GM12878 (cell line): ENCODE measurements at regions not wholly inside any gene's neighbourhood (a gene's known extent, or its start where the extent isn't known, plus 50 kb on each side); places are given as distances from the start of the nearest gene placed in this dataset.

ENCODE experiments used
- ATAC-seq: fragments of 200-7000 bp; cut with Tn5 transposase; 3 replicates; pipeline ENCODE4 v1.9.1; 2020; ENCODE audit warnings: mild to moderate bottlenecking, moderate library complexity
- BruUV-seq: library from RNA; stranded (reverse); fragments of 400-500 nt; replicated peaks from 2 replicates; lab custom pipeline; 2021; lab: Mats Ljungman, UMichigan
- CTCF ChIA-PET: fragments of 300-600 bp; sonication (Branson Sonifier 250); formaldehyde crosslinking; extraction: SDS; loops from one replicate; lab custom pipeline; 2021; ENCODE audit warnings: inconsistent platforms; lab: Yijun Ruan, JAX
- POLR2A ChIA-PET: fragments of 350-600 bp; formaldehyde crosslinking; extraction: SDS; loops from one replicate; lab custom pipeline; 2021; ENCODE audit warnings: inconsistent platforms; lab: Charles Lee
- RAD21 ChIA-PET: fragments of 300-600 bp; sonication (Branson Sonifier 250); formaldehyde crosslinking; loops from one replicate; lab custom pipeline; 2023; ENCODE audit warnings: antibody characterized with exemption; ENCODE audit not compliant: unreplicated experiment; lab: Charles Lee
- SMC1A ChIA-PET: fragments of 300-600 bp; sonication (Branson Sonifier 250); formaldehyde crosslinking; loops from one replicate; lab custom pipeline; 2023; ENCODE audit not compliant: unreplicated experiment, uncharacterized antibody; lab: Charles Lee
- DNase-seq: peaks from one replicate; pipeline ENCODE4 v3.0.0-alpha.2; 2011; ENCODE audit warnings: low read depth, low spot score
- FAIRE-seq: peaks from 3 replicates; lab custom pipeline; 2011; peaks lifted over from hg19 to GRCh38; lab: Jason Lieb, UNC
- H2AFZ ChIP-seq: 2 replicates; pipeline ENCODE4 v1.6.0; 2011; ENCODE audit warnings: low read depth, low read length, control low read depth; ENCODE audit not compliant: control insufficient read depth
- H3K27ac ChIP-seq: 2 replicates; pipeline ENCODE4 v1.5.1; 2011; ENCODE audit warnings: control low read depth; ENCODE audit not compliant: control insufficient read depth, insufficient read depth
- H3K27me3 ChIP-seq, 2 experiments: replicated peaks in 1 of 2; 2 replicates each; pipeline versions ENCODE4 v1.6.0 to v1.6.1; 2011; ENCODE audit warnings: low read length in 1 of 2; ENCODE audit not compliant: control insufficient read depth in 2 of 2, insufficient read depth in 2 of 2
- H3K36me3 ChIP-seq, 2 experiments: 2 replicates each; pipeline ENCODE4 v1.5.1; 2011; ENCODE audit warnings: low read length in 1 of 2; ENCODE audit not compliant: control insufficient read depth in 2 of 2, insufficient read depth in 2 of 2
- H3K4me1 ChIP-seq: 2 replicates; pipeline ENCODE4 v1.6.1; 2011; ENCODE audit warnings: mild to moderate bottlenecking, low read length, moderate library complexity, mixed read lengths; ENCODE audit not compliant: control insufficient read depth, insufficient read depth
- H3K4me2 ChIP-seq: 2 replicates; pipeline ENCODE4 v1.6.0; 2011; ENCODE audit warnings: control low read depth; ENCODE audit not compliant: control insufficient read depth, insufficient read depth
- H3K4me3 ChIP-seq: fragments of 200-600 bp; sonication (generic); 2 replicates; pipeline ENCODE4 v1.5.1; 2016
- H3K79me2 ChIP-seq: 2 replicates; pipeline ENCODE4 v1.6.0; 2011; ENCODE audit warnings: low read length; ENCODE audit not compliant: control insufficient read depth, insufficient read depth
- H3K9ac ChIP-seq: 2 replicates; pipeline ENCODE4 v1.8.0; 2011; ENCODE audit warnings: low read length, control low read depth, mixed read lengths; ENCODE audit not compliant: control insufficient read depth, insufficient read depth
- H3K9me3 ChIP-seq: replicated peaks from 3 replicates; pipeline ENCODE4 v1.5.1; 2011; ENCODE audit warnings: mild to moderate bottlenecking, low read length; ENCODE audit not compliant: control insufficient read depth, insufficient read depth
- H4K20me1 ChIP-seq: 2 replicates; pipeline ENCODE4 v1.6.0; 2011; ENCODE audit not compliant: control insufficient read depth, insufficient read depth
- FOS ChIP-seq: IDR thresholded peaks from 3 replicates; pipeline ENCODE4 v1.6.1; 2011; ENCODE audit warnings: borderline replicate concordance; ENCODE audit not compliant: insufficient read length; ENCODE audit errors: extremely low read depth
- HSF1 ChIP-seq: fragments of 150-350 bp; IDR thresholded peaks from 2 replicates; pipeline ENCODE4 v1.6.1; 2014; ENCODE audit warnings: mild to moderate bottlenecking, low read depth, low read length
- NR2F1 ChIP-seq: fragments of 450-650 bp; conservative IDR thresholded peaks from 2 replicates; pipeline ENCODE4 v1.6.1; 2017; ENCODE audit warnings: mild to moderate bottlenecking
- RB1 ChIP-seq: fragments of 450-650 bp; formaldehyde crosslinking; IDR thresholded peaks from 2 replicates; pipeline ENCODE4 v1.6.1; 2017; ENCODE audit warnings: mild to moderate bottlenecking, borderline replicate concordance
- SPI1 ChIP-seq: IDR thresholded peaks from 2 replicates; pipeline ENCODE4 v1.6.1; 2011; ENCODE audit warnings: low read depth, mild to moderate bottlenecking, low read length, moderate library complexity, borderline replicate concordance; ENCODE audit not compliant: insufficient read depth
- WGBS: methylation state at CpG from one replicate; pipeline ENCODE4 v1.1.6; 2016; ENCODE audit warnings: low lambda C conversion rate; ENCODE audit not compliant: insufficient replicate concordance, insufficient coverage; ENCODE audit errors: missing lambda C conversion rate; 5-methylcytosine and 5-hydroxymethylcytosine counted together
- in situ Hi-C: fragments of 300-500 bp; cut with MboI; formaldehyde crosslinking; loops from 9 replicates; pipeline ENCODE4 v1.14.3; 2018; ENCODE audit warnings: mixed read lengths
- intact Hi-C: fragments of 100-400 bp; cut with micrococcal nuclease; formaldehyde crosslinking; loops from one replicate; pipeline ENCODE4 v1.14.2; 2022; ENCODE audit not compliant: unreplicated experiment

GRCh38 chr18:78494204-78495085 lies 485.2 kb upstream of the SALL3 start:
- FAIRE-seq (no peak), DNase-seq (no peak), ATAC-seq (no peak)
- intact Hi-C loops: no loop called here
- RAD21 ChIA-PET: no interaction called here
- CTCF ChIA-PET: interaction anchor here (0.6 kb wide), 1 partner anchor 448 kb away, joined by 3 read pairs; no protein-coding TSS in a partner anchor
- in situ Hi-C loops: no loop called here
- Histone ChIP-seq H3K9ac (no peak overlapping the region), H3K36me3 (no peaks in the 10 kb centered on the region), H2AFZ (no peak overlapping the region), H3K4me3 (no peak overlapping the region), H3K4me2 (no peak overlapping the region), H3K27ac (no peak overlapping the region), H3K79me2 (no peaks in the 10 kb centered on the region), H3K9me3 (peaks cover 2% of the 10 kb centered on the region; the same call in 2 of the 3 replicates), H3K4me1 (no peaks in the 10 kb centered on the region), H3K27me3 (no peaks in the 10 kb centered on the region), H4K20me1 (no peaks in the 10 kb centered on the region)
- POLR2A ChIA-PET: no interaction called here
- no peak for TF ChIP-seq SPI1
- TF ChIP-seq HSF1: no peak
- no peak for TF ChIP-seq RB1
- no peak for TF ChIP-seq NR2F1
- no peak for TF ChIP-seq FOS
- 53% methylated on average over 21 of the region's 22 CpGs for WGBS
- no TSS peak for BruUV-seq
- SMC1A ChIA-PET: no interaction called here
